GM20000 (cell line): ENCODE measurements at regions not wholly inside any gene's neighbourhood (a gene's known extent, or its start where the extent isn't known, plus 50 kb on each side); places are given as distances from the start of the nearest gene placed in this dataset.
"Not testable (repeated sequence)": the region's sequence is repeated elsewhere in the genome, so short reads cannot be mapped to it uniquely, and the experiment has no call there.

Source experiments
- DNase-seq: peaks from one replicate; pipeline ENCODE4 v3.0.0; 2012; ENCODE audit warnings: low spot score
- TF ChIP-seq, protein P1 (sequence below): IDR thresholded peaks from 2 replicates; pipeline ENCODE4 v1.5.1; 2012; ENCODE audit warnings: mild to moderate bottlenecking, control low read depth; ENCODE audit errors: extremely low read depth, missing control alignments

DNA sequence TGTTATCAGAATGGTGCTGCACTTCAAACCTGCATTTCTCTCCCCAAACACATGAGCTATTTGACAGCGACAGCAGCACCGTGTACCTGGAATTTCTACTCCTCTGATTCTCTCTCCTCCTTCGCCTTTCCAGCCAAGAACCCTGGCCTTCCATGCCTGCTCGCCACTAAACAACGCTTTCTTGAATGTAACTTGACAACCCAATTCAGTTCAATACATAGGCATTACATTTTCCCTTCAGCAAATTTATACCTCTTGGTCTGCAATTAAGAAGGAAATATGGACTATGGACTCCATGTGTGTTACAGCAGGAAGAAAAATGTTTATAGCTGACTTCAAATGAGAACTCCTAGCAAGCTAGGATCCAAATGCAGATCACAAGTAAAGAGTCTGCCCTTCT lies 162.6 kb upstream of the AUTS2 start:
- DNase-seq, result no peak
- TF ChIP-seq, protein P1, sequence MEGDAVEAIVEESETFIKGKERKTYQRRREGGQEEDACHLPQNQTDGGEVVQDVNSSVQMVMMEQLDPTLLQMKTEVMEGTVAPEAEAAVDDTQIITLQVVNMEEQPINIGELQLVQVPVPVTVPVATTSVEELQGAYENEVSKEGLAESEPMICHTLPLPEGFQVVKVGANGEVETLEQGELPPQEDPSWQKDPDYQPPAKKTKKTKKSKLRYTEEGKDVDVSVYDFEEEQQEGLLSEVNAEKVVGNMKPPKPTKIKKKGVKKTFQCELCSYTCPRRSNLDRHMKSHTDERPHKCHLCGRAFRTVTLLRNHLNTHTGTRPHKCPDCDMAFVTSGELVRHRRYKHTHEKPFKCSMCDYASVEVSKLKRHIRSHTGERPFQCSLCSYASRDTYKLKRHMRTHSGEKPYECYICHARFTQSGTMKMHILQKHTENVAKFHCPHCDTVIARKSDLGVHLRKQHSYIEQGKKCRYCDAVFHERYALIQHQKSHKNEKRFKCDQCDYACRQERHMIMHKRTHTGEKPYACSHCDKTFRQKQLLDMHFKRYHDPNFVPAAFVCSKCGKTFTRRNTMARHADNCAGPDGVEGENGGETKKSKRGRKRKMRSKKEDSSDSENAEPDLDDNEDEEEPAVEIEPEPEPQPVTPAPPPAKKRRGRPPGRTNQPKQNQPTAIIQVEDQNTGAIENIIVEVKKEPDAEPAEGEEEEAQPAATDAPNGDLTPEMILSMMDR, result no peak

DNA sequence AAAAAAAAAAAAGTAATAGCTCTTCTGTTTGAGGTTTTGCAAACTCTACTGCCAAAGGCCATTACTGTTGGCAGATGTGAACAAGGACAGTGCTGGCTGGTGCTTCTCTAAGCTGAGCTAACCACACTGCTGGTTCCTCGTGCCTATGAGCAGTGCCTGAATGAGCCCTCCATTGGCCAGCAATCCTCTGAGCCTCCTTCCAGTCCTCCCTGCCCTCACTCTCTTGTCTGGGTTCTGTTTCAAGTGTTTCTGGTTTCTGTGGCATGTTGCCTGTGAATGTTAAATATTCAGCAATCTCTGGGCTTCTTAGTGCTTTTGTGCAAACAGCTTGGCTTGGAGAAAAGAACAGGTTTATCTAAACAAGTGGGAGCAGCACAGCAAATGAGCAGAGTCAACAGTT lies 161.3 kb upstream of the AUTS2 start:
- TF ChIP-seq, protein P1, result no peak
- DNase-seq, result no peak

DNA sequence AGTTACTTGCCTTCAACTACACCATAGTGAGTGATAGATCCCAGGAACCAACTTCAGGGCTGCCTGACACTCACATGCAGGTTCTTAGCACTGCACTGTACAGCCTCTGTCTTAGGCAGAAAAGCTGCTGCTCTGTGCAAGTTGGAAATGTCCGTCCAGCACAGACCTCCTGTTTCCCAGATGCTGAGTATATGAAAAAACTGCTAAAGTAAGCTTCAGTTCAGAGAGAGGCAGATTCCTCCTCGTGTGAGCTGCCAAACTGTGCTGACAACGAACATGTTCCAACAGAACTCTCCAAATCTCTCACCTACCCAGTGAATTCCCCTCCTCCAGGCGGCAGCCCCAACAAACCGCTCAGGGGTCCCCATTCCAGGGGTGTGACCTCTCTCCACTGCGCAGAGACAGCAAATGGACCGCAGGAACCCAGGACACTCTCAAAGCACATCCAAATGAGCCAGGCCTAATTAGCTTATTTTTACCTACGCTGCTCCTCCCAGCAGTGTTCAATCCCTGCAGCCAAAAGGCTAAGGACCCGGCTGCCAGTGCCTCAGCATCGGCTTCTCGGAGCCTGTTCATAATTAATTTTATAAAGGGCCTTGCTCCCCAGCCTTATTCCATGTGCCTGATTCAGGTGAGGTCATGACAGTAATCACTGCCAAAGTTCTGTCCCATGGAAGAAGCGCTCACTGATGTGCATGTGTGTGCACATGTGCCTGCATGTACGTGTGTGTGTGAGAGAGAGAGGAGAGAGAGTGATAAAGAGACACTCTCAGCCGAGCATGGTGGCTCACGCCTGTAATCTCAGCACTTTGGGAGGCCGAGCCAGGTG lies 159.5 kb upstream of the AUTS2 start:
- TF ChIP-seq, protein P1, result no peak

DNA sequence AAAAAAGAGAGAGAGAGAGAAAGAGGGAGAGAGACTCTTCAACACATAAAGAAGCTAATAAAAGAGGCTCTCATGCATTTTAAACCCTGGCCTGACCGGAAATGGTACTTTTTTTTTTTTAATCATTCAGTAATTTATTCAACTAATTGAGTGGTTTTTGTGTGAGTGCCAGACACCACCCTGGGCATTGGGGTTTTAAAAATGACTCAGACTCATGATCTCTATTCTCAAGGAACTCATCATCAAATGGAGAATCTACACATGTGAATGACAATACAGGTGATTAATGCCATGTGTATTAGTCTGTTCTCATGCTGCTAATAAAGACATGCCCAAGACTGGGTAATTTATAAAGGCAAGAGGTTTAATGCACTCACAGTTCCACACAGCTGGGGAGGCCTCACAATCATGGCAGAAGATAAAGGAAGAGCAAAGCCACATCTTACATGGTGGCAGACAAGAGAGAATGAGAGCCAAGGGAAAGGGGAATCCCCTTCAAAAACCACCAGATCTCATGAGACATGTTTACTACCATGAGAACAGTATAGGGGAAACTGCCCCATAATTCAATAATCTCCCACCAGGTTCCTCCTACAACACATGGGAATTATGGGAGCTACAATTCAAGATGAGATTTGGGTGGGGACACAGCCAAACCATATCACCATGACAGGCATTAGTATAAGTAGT lies 158.5 kb upstream of the AUTS2 start:
- TF ChIP-seq, protein P1, result no peak
- no peak for DNase-seq

More for the DNA sequence above, 159.5 kb upstream of the AUTS2 start:
- no peak for DNase-seq

DNA sequence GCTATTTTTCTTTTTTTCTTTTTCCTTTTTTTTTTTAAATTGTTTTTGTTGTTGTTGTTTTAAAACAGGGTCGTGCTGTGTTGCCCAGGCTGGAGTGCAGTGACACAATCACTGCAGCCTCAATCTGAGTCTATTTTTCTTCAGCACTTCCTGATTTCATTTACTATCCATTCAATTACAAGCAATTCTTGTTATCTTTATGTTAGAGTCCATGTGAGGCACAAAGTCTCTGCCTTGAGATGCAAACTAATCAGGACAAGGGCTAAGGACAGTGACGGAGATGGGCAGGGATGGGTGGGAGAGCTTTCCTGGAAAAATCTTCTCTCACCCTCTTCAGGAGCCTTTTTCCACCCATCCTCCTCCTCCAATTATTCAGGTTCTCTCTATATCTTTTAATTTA lies 157.3 kb upstream of the AUTS2 start:
- TF ChIP-seq, protein P1, result no peak

DNA sequence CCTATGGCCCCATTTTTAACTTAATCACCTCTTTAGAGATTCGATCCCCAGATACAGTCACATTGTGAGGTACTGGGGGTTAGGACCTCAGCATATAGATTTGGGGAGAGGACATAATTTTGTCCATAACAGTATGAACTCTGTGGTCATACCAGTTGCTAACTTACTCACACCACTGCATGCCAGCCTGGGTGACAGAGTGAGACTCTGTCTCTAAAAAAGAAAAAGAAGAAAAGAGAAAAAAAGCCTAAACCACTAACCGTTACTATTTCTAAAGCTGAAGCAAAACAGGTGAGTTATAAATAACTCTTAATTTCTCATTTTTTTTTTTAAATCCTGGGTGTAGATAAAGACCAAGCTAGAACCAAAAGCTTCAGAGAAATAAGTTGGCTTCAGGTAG lies 155.1 kb upstream of the AUTS2 start:
- TF ChIP-seq, protein P1, result no peak

More for the DNA sequence above, 157.3 kb upstream of the AUTS2 start:
- no peak for DNase-seq

DNA sequence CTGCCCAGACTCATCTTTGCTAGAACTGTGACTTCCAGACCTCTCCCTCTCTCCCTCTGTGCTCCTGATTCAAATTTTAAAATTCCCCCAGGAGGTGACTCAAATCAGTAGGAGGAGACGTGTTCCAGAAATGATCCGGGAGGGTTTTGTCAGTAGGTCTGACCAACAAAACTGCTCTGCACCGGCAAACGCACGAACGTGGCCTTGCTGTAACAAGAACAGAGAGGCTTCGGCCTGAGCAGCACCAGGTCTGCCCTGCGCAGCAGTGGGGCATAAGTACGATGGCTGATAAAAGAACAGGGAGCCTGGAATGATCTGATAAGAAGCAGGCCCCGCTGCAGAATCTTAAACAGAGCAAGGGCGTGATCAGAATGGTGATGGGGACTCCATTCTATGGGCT lies 152.7 kb upstream of the AUTS2 start:
- DNase-seq, result no peak
- TF ChIP-seq, protein P1, result no peak

More for the DNA sequence above, 155.1 kb upstream of the AUTS2 start:
- DNase-seq, result no peak

DNA sequence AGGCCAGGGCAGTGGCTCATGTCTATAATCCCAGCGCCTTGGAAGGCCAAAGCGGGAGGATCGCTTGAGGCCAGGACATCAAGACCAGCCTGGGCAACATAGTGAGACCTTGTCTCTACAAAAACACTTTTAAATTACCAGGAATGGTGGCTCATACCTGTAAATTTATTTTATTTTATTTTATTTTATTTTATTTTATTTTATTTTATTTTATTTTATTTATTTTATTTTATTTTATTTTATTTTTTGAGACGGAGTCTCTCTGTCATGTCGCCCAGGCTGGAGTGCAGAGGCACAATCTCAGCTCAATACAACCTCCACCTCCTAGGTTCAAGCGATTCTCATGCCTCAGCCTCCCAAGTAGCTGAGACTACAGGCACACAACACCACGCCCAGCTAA lies 152.1 kb upstream of the AUTS2 start:
- DNase-seq, result not testable (repeated sequence)
